ENCODE measurements at regions not wholly inside any gene's neighbourhood (a gene's known extent, or its start where the extent isn't known, plus 50 kb on each side); places are given as distances from the start of the nearest gene placed in this dataset.

DNA sequence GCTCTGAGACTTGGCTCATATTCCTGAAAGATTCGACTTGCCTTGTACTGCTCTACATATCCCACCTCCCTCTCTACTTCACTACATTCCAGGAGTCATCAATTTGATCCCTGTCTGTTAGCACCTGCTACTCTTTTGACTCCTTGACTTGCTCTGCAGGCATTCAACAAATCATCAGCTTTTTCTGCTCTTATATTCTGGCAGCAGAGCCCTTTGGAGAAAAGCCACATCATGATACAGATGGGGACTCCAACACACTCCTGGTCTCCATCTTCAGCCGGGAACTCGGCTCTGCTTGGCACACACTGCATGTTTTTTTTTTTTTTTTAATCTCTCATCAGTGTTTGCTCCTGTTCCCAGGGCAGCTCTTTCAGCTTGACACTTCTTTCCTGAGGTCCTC is 293.2 kb upstream of the LCORL start:
- Histone ChIP-seq H3K36me3 (no peaks in the 10 kb centered on the region), H3K4me3 (no peak overlapping the region), H3K4me1 (peaks cover 0 to 10% (median 0%) of the 10 kb centered on the region in 12 donors), H3K27ac (no peak overlapping the region), H3K9me3 (no peaks in the 10 kb centered on the region), H3K27me3 (no peaks in the 10 kb centered on the region)
- intact Hi-C loops (cut with DNase I): loop anchor here in 2 of 10 donors (5.0 to 10.0 kb wide), 2 partner anchors 240 to 242 kb away; no protein-coding TSS in a partner anchor
- WGBS, 4 donors: 30 to 43% (median 34%) methylated on average over 3 of the region's 3 CpGs
- TF ChIP-seq POLR2A (IDR thresholded peaks at IDR 0.05): no peak
- TF ChIP-seq CTCF (IDR thresholded peaks at IDR 0.05): no peak
- DNase-seq: no peak
- no peak for ATAC-seq

GRCh38 chr4:18297684-18298083 is 276.1 kb upstream of the LCORL start:
- no peak overlapping the region for H3K27ac ChIP-seq
- 77 to 86% (median 84%) methylated on average over 2 of the region's 2 CpGs for WGBS, 4 donors
- no peaks in the 10 kb centered on the region for H3K27me3 ChIP-seq
- H3K9me3 ChIP-seq: no peaks in the 10 kb centered on the region
- intact Hi-C loops (cut with DNase I): no loop called here
- no peaks in the 10 kb centered on the region for H3K36me3 ChIP-seq
- no peaks in the 10 kb centered on the region for H3K4me1 ChIP-seq
- DNase-seq (no peak), ATAC-seq (no peak)
- no peak overlapping the region for H3K4me3 ChIP-seq
- TF ChIP-seq POLR2A (IDR thresholded peaks at IDR 0.05) (no peak), CTCF (IDR thresholded peaks at IDR 0.05) (no peak)

GRCh38 chr4:18296411-18296810 is 274.9 kb upstream of the LCORL start:
- H3K9me3 ChIP-seq: no peaks in the 10 kb centered on the region
- ATAC-seq: no peak
- no peaks in the 10 kb centered on the region for H3K4me1 ChIP-seq
- H3K36me3 ChIP-seq: no peaks in the 10 kb centered on the region
- WGBS, 4 donors: 37 to 46% (median 41%) methylated on average over 2 of the region's 2 CpGs
- H3K4me3 ChIP-seq: no peak overlapping the region
- intact Hi-C loops (cut with DNase I): no loop called here
- DNase-seq: no peak
- TF ChIP-seq CTCF (IDR thresholded peaks at IDR 0.05): no peak
- TF ChIP-seq POLR2A (IDR thresholded peaks at IDR 0.05): no peak
- no peaks in the 10 kb centered on the region for H3K27me3 ChIP-seq
- H3K27ac ChIP-seq: no peak overlapping the region

DNA sequence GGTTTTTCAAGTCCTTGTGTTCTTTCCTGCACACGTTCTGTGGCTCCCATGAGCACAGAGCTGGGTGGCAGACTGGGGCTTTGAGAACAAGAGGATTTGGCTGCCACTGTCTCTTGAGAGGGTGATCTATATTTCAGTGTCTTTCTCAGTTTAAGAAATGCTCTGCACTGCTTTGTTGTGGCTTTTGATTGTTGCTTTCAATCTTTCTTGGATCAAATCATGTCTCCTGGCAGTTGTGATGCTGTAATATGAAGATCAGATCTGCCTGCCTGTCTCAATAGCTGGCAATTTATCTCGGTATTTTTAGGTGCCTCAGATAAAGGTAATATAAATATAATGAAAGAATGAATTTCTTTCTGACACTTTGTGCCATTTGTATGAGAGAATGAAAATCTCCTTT is 273.3 kb upstream of the LCORL start:
- Histone ChIP-seq H3K4me3 (no peak overlapping the region), H3K27ac (no peak overlapping the region), H3K36me3 (no peaks in the 10 kb centered on the region), H3K27me3 (no peaks in the 10 kb centered on the region), H3K4me1 (no peaks in the 10 kb centered on the region), H3K9me3 (no peaks in the 10 kb centered on the region)
- TF ChIP-seq CTCF (IDR thresholded peaks at IDR 0.05): no peak
- TF ChIP-seq POLR2A (IDR thresholded peaks at IDR 0.05): no peak
- no peak for ATAC-seq
- intact Hi-C loops (cut with DNase I): no loop called here
- WGBS, 4 donors: 61 to 70% (median 68%) methylated on average over 2 of the region's 2 CpGs
- DNase-seq: no peak

Data from heart left ventricle (tissue), 16 donors.